Esophagus mucosa (tissue), 1 donor: ENCODE measurements at regions not wholly inside any gene's neighbourhood (a gene's known extent, or its start where the extent isn't known, plus 50 kb on each side); places are given as distances from the start of the nearest gene placed in this dataset.

ENCODE experiments used
- ATAC-seq: fragments of 200-7000 bp; cut with Tn5 transposase; one replicate; pipeline ENCODE4 v1.9.1; 2020
- donor health status: DM: yes; HTN: yes; CAD: no.

DNA sequence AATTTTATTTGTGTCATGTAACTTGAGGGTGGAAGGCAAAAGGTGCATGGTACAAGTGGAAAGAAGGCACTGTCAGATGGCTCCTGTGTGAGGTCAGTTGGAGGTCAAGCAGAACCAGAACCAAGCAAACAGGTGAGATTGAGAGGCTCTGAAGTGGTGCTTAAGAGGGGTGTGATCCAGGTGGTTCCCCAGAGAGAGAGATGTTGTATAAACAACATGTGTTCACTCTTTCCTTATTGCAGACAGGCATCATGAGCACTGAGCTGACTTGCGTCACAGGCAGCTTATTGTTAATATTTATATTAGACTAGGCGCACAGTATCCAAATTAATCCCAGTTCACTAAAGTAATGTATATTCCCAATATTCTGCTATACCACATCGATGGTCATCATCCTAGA is 56.8 kb downstream of the CXCL13 start:
- peak; percentile 35 for ATAC-seq
